Amniotic stem cell (primary cell): ENCODE measurements at regions not wholly inside any gene's neighbourhood (a gene's known extent, or its start where the extent isn't known, plus 50 kb on each side); places are given as distances from the start of the nearest gene placed in this dataset.

Experiments
- DNase-seq: peaks from one replicate; lab custom pipeline; 2025; lab: John Stamatoyannopoulos, UW

DNA sequence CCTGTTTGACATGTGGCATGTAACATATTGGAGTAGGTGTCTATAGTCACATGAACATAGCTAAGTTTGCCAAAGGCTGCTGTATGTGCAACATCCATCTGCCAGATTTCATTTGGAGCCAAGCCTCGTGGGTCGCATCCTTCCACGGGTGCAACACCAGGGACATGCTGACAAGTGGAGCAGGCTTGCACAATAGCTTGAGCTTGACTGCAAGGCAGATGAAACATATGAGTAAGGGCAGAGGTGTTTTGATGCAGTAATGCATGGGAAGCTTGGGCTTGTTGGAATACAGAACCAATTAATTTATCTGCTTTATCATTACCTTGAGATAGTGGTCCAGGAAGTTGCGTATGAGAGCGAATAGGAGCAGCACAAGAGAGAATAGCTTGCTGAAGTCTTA, 74.1 kb upstream of the BTN3A2 start:
- DNase-seq = no peak

DNA sequence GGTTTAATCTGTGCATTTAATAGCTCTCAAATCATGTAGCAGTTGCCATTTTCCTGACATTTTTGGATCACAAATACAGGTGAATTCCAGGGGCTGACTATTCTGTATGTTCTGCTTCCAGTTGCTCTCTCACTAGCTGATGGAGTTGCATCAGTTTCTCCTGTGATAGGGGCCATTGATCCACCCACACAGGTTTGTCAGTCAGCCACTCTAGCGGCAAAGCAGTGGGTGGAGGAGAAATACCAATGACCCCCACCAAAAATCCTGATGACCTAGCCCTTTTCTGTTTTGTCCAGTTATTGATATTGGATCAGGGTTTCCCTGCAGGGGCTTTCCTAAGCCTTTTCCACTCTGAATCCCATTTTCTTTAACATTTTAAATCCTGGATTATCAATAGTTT, 72.3 kb upstream of the BTN3A2 start:
- no peak for DNase-seq

GRCh38 chr6:26294302-26294701, 70.7 kb upstream of the BTN3A2 start:
- DNase-seq = no peak

- peak; percentile 66 for DNase-seq
Observed at GRCh38 chr6:26295691-26296555, 69.1 kb upstream of the BTN3A2 start.

- no peak for DNase-seq
Observed at GRCh38 chr6:26296556-26296856, 68.5 kb upstream of the BTN3A2 start.

GRCh38 chr6:26296857-26297648, 67.9 kb upstream of the BTN3A2 start:
- DNase-seq = no peak

DNA sequence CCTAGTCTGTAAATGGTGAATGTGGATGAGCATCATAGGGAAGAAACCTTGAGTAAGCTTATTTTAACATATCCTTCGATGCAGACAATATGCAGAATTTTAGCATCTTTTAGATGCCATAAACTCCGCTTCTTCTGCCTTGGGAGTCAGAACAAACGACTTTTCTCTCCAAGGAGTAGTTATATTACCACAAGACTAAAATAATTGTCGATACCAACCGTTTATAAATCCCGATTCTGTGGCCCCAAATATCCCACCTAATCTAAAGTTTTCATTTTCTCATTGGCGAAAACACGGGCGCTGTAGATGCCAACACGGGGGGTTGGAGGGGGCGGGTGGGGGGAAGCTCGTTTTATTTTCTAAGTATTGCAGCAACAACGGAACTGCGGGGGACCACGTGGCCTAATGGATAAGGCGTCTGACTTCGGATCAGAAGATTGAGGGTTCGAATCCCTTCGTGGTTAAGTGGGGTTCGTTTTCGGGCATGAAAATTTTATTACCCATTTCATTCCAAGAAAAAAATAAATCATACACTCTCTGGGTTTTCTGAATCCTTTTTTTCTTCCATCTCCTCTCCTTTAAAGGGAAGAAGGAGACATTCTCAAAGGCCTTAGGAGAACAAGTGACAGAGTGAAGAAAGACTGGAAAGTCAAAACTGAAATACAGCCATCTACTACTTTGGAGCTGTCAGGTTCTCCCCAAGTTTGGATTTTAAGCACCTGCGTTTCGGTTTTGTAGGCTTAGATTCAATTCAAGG, 65.5 kb upstream of the BTN3A2 start:
- DNase-seq = no peak

GRCh38 chr6:26300043-26300331, 65.0 kb upstream of the BTN3A2 start:
- no peak for DNase-seq

- DNase-seq = no peak
Observed at GRCh38 chr6:26300359-26300758, 64.6 kb upstream of the BTN3A2 start.

- DNase-seq = no peak
Observed at GRCh38 chr6:26300828-26301227, 64.2 kb upstream of the BTN3A2 start.

DNA sequence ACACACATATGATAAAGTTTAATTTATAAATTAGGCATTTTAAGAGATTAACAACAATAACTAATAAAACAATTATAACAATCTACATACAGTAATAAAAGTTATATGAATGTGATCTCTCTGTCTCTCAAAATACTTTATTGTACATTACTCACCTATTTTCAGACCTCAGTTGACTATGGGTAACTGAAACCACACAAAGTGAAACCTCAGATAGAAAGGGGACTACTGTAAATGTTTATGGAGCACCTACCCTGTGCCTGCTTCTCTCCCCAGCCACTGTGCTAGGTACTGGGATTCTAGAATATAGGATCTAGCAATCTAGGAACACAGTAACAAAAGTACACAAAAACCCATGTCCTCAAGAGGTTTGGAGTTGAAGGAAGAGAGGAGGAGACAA, 63.4 kb upstream of the BTN3A2 start:
- no peak for DNase-seq

DNA sequence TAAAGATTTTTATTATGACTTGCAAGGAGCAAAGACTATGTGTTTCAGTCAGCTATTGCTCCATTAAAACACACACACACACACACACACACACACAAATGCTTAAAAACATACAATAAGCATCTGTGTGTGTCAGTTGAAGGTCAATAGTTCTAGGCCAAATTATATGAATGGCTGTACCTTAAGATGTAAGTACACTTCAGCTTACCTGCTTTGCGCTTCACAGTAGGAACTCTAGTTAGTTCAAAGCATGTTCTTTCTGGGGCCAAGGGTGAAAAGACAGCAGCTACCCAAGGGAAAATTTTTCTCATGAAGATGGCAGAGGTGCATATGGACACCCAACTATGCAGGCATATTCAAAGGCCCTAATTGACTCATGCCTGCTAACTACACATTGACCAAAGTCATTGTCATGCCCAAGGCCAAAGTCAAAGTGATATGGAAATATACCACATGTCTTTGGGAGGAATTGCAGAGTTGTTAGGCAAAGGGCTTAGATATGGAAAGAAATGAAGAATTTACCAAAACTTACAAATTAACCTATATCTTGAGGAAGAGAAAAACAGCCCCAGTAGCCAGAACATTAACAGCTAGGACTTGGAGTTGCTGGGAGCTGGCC, 61.9 kb upstream of the BTN3A2 start:
- DNase-seq = no peak

- DNase-seq = no peak
Observed at GRCh38 chr6:26304213-26304796, 60.7 kb upstream of the BTN3A2 start.

GRCh38 chr6:26304797-26305640, 60.0 kb upstream of the BTN3A2 start:
- DNase-seq = peak; percentile 71

DNA sequence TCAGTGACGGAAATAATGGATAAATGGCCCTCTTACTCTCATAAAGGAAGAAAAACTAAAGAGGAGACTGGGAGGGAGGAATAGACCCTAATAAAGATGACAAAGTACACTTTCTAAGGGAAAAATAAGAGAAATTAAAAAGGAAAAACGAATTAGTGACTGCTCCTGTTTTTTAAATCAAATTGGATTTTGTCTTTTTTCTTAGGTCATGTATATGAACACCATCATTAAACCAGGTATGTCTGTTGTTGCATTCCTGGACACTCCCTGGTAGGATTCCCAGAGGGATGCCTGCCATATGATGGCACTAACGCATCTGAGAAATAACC, 59.4 kb upstream of the BTN3A2 start:
- no peak for DNase-seq

DNA sequence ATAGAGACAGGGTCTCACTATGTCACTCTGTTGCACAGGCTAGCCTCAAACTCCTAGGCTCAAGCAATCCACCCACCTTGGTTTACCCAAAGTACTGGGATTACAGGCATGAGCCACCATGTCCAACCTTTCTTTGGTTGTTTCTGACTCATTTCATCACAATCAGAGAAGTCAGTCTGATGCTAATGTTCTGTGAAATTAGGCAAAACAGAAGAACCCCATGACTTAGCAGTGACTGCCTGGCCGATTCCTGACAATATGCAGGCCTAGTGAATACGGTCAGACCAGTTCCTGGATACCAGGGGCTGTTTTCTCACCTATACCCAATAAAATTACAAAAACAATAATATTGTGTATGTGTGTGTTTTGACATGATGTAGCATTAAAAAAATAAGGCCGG, 58.8 kb upstream of the BTN3A2 start:
- DNase-seq = no peak

- DNase-seq = no peak
Observed at GRCh38 chr6:26307850-26308249, 57.1 kb upstream of the BTN3A2 start.

DNA sequence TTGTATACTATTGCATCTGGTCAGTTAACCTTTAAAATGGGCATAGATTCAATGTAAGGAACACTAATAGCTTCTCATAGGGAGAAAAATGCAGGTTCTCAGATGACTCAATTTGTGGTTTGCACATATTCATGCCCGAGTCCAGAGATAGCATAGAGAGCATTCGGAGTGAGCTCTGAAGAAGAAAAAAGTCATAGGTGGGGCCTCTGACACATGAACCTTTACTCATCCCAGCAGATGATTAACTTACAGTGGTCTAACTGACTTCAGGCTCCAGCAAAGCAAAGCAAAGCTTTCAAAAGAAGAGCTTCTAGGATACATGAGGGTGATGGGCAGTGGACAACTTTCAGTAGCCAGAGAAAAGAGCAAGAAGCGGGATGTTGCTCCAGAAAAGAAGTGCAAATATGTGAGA, 55.3 kb upstream of the BTN3A2 start:
- DNase-seq = no peak

DNA sequence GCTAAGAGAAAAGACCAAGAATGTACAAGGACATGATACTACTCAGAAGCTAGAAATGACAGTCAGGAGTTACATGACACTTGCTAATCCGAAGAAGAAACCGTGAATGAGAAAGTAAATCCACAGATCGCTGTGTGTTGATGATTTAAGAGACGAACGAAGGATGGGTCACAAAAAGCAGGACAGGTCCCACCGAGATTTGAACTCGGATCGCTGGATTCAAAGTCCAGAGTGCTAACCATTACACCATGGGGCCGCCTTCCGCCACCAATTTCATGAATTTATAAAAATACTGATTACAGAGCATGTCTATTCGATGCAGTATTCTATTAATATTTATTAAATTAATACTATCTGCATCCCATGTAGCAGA, 54.0 kb upstream of the BTN3A2 start:
- DNase-seq = no peak

GRCh38 chr6:26311385-26312095, 53.5 kb upstream of the BTN3A2 start:
- DNase-seq = no peak

DNA sequence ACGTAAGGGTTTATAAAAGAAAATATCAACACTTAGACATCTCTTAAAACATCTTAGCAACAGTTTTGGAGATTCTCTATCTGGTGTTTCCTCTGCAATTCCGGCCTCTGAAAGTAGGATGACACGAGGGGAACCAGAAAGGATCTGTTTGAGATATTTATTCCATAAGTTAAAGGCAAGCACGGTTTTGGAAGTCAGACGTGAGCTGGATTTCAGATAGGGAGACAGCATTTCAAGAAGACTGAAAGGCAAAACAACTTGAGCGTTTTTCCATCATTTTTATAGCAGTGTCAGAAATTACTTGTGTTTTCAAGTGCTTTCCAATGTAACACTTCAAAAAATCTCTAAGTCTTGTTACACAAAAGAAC, 52.9 kb upstream of the BTN3A2 start:
- DNase-seq = no peak
